Stromal cell of bone marrow (primary cell): ENCODE measurements at regions not wholly inside any gene's neighbourhood (a gene's known extent, or its start where the extent isn't known, plus 50 kb on each side); places are given as distances from the start of the nearest gene placed in this dataset.
"Not testable (repeated sequence)": the region's sequence is repeated elsewhere in the genome, so short reads cannot be mapped to it uniquely, and the experiment has no call there.

ENCODE experiments used
- DNase-seq: peaks from one replicate; pipeline ENCODE4 v3.0.0-alpha.2; 2012; ENCODE audit warnings: low read depth

DNA sequence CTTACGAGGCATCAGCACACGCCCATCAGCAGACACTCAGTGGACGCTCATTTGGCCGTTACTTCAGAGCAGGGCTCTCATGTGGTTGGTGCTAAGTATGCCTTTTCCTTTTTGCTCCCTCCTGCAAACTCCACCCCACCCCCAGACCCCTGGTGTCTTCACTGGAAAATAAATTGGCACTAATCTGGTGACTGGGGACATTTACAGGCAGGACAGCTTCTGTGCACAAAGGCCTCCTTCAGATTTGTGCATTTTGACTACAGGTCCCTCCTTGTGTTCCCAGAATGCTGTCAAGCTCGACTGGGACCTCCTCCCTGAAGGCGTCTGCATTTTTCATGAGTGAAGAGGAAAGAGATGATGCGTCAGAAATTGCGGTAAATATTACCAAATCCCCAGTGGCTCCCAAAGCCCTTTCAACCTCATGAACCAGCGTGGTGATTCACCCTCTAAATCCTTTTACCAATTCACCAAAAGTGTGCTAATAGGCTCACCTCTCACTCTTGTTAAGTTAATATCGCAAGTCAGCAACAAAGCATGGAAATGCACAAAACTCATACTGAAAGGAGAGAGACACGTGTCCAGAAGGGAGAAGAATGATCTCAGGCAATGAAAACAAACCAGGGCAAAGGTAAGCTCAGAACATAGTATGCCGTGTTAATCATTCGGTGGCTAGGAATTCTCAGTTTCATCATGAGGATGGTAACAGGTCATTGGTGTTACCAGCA lies 119.0 kb downstream of the NKX6-1 start:
- peak; percentile 80 for DNase-seq

DNA sequence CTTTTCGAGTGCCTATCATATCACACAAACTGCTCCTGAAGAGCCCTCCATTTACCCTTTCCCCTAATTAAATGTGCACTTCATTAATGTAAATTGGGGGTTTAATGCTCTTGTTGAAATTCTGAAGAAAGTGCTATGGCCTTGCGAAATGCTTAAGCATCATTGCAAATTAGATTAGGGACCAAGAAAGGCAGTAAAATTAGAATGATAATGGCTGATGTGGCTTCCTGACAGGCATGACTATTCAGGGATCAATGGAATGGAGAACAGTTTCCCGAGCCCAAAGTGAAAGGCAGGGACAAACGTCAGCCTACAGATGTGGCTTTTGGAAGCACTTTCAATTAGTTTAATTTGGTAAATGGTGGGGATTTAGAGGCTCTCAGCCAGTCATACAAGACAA lies 120.1 kb downstream of the NKX6-1 start:
- no peak for DNase-seq

DNA sequence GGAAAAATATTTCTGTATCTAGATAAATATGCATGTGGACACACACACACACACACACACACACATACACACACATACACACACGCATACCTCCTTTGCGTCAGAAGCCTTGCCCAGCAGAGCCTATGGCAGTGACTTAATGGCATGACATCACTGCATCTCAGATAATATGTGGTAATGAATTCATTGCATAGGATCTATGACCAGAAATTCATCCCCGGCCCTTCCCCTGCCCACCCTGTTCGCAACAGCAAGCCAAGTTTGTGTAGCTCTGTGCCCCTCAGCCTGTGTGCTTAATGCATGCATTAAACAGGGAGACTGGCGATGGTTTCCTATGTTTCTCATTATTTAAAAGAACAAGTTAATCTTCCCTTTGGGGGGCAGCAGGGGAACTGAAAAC lies 120.7 kb downstream of the NKX6-1 start:
- DNase-seq, result no peak

DNA sequence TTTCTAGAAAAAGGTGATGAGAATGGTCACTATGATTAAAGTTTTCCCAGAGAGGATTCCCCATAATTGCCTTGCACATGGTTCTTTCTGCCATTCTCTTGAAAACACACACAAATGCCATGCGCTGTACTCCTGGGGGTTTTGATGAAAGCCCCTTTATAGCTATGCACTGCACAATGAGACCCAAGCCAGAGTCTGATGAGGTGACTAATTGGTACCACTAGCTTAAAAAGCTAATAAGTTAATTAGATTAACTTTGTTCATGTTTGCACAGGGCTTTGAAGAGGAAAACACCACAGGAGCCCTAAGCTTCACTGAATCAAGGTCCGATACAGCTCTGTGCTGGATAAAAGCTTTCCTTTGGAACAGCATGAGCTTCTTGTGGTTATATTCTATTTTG lies 132.2 kb downstream of the NKX6-1 start:
- no peak for DNase-seq

DNA sequence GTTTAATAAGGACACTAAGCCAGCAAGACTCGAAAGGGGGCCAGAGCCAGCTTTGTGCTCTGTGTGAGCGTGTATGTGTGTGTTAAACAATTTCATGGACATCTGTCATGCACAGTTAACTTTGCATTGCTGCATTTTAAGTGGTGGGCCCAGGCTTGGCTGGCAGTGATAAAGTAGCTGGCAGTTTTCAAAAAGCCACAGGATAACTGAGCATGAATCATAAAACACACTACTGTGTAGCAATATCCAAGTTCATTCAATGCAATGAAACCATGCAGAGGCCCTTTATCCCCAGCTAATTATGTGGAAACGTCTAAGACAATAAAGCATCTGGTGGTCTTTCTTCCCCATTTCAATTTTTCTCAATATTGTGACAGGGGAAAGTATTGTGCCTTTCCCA lies 132.9 kb downstream of the NKX6-1 start:
- peak; percentile 23 for DNase-seq

DNA sequence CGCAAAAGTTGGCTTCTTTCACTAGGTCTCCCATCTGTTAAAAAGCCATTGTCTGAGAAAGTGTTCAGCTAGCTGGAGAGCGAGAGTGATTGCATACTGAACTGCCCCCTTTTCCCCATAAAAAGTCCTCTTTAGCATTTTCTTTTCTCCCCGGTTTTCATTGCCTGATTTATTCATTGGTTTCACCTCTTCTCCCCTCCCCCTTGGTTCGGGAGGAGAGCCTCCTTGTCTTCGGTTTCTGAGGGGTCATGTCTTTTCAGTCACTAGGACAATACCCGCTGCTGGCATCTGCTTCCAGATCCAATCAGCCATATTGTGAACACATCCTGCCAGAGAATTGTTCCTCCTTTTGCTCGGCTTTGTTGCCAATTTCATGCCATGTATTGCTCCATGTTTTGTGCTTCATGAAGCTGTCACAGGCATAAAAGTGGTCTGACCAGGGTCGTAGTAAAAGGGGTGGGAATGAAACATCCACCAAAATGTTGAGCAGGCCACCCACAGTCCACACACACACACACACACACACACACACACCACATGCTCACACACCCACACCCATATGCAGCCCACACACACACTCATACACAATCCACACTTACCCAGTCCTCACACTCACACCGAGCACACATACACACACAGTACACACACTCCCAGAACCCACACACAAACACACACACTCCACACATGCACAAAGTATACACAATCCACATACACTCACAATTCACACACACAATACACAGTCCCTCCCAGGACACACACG lies 136.0 kb downstream of the NKX6-1 start:
- no peak for DNase-seq

DNA sequence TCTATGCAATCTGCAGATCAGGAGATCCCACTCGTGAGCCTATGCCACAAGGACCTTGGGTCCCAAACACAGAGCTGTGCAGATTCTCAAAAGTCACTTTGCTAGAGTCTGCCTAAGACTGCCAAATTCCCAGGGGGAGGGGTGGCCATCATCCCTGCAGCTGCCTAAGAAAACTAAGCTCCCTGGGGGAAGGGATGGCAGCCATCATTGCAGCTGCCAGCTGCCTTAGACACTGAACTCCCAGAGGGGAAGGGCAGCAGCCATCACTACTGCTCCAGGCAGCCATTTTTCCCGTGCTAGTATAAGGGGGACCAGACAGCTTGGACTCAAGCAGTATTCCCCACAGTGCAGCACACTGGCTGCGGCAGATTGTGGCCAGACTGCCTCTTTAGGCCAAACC lies 156.9 kb downstream of the NKX6-1 start:
- no peak for DNase-seq

DNA sequence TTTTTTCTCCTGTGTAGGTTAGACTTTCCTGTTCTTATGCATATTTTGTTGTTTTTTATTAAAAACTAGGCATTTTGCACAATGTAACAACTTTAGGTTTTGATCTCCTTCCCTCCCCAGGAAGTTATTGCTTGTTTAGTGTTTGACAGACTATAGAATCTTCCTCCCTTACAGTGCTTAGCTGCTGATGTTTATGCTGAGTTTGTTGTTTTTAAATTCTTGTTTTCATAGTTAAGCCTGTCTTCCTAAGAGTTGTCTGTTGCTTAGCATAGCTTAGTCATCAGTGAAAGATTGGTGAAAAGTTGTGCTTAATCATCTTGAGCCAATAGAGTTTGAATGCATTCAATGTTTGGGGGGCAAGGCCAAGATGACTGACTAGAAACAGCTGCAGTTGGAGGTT lies 157.5 kb downstream of the NKX6-1 start:
- DNase-seq, result no peak

DNA sequence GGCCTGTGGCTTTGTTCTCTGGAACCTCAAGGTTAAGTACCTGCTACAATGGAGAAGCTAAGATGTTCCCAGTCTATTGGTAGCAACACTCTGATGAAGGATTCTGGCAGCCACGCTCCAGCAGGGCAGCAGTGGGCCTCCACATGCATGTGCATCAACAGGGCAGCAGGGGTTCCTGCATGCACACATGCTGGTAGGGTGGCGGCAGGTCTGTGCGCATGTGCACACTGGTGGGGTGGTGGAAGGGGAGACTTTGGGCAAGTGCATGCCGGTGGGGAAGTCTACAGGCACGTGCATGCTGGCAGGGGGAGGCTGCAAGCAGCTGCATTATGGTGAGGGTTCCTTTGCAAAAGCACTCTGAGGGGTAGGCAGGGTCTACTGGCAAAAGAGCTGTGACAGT lies 160.7 kb downstream of the NKX6-1 start:
- no peak for DNase-seq

DNA sequence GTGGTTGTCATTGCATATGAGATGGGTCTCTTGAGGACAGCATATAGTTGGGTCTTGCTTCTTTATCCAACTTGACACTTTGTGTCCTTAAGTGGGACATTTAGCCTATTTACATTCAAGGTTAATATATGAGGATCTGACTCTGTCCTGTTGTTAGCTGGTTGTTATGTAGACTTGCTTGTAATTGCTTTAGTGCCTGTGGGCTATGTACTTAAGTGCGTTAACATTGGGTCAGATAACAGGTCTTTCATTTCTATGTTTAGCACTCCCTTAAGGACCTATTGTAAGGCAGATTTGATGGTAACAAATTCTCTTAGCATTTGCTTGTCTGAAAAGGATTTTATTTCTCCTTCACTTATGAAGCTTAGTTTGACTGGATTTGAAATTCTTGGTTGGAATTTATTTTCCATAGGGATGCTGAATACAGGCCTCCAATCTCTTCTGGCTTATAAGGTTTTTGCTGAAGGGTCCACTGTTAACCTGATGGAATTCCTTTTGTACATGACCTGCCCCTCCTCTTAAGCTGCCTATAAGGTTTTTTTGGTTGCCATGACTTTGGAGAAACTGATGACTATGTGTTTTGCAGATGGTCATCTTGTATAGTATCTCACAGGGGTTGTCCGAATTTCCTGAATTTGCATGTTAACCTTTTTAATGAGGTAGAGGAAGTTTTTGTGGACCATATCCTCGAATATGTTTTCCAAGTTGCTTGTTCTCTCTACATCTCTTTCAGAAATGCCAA lies 162.0 kb downstream of the NKX6-1 start:
- DNase-seq, result no peak

DNA sequence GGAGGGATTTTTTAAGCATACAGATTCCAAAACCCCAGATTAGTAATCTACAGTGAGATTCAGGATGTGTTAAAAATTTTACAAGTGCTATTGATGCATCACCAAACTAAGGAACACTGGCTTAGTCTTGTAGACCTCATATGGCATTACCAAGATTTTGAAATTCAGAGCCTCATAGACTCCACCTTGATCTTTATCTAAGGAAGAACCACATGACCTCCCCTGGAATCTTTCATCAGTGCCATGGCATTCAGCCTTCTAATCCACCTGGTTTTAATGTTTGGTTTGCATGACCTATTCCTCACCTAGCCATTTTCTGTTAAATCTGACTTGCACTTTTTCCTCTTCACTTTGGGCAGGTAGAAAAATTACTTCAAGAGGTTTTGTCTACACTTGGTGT lies 171.6 kb downstream of the NKX6-1 start:
- no peak for DNase-seq

DNA sequence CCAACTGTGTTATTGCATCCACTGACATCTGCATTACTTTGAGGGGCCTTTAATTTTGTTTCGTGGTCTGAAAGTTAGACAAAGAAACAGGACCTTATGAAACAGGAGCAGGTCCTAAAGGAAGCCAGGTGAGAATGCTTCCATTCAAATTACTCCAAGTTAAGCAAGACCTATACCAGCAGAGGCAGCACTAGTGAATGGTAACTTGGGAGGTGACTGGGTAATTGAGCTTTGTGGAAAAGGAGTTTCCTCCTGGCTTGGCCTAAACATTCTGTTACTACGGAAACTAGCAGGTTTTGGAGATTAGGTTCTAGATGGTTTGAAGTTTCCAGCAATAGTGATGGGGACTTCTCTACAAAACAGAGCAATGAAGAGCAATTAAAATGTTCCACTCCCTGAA lies 173.5 kb downstream of the NKX6-1 start:
- no peak for DNase-seq

DNA sequence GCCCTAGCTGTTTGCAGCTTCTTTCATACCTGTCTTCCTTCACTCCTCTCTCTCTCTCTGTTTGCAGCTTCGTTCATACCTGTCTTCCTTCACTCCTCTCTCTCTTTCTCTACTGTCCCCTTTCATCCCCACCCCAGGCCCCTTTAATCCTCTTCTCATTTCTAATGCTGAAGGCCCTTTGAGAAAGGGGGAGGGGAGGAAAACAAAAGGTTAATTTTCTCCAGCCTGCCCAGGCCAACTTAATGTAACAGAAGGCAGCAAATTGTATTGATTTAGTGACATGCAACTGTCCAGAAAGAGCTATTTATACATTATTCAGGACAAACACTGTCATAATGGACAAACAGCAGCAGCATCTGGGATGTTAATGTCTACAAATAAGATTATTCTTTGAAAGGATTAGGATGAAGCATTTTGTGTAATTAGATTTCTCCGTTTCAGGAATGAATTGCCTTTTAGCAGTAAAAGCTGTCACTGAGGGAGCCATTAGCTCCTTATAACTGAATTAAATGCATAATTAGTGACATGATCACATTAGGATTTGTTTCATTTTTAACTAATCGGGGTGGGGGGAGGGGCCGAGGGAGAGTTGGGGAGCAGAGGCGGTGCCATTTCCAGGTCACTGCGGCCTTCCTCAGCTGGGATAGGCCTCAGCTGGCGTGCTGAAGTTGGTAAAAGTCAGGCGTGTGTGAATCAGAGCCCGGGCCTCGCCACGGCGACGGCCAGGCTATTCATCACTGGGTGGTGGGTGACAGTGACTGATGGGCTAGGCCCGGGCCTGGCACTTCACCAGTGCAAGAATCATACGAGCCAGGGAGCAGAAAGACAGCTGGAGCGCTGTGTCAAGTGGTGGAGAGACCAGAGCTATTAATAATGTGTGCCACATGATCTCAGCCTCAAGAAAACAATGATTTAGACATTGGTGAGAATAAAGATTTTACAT lies 174.5 kb downstream of the NKX6-1 start:
- no peak for DNase-seq

DNA sequence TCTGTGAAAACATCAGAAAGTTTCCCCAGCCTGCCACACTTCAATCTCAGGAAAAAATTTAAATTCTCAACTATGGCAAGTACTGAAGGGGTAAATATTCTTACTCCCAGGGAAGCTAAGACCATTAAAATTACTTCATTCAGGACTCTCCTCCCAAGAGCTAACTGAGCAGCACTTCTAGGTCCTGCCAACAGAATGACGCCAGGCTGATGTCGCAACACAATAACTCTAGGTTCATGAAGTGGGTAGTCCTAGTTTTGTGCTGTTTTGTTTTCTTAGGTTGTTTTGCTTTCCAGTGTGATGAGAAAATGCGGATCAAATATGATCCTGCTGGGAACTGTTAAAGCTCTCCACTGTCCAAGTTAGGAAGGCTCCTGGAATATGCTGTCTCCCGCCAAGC lies 180.0 kb downstream of the NKX6-1 start:
- peak; percentile 58 for DNase-seq

DNA sequence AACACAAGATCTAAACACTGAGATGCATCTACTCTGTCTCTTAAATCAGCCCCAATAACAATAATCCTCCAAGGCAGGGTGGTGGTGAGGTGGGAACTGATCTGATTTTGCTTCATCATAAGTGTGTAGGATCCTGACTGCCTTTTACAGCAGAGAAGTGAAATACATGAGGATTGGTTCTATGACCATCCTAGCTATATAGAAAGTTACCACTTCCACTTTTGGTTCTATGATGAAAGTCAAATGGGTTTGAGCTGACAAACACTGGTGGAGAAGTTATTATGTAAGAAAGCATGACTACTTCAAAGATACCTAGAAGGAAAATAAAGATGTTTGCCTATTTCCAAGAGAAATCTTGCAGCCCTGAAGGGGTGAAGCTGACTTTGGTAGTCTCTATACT lies 181.6 kb downstream of the NKX6-1 start:
- DNase-seq, result no peak

DNA sequence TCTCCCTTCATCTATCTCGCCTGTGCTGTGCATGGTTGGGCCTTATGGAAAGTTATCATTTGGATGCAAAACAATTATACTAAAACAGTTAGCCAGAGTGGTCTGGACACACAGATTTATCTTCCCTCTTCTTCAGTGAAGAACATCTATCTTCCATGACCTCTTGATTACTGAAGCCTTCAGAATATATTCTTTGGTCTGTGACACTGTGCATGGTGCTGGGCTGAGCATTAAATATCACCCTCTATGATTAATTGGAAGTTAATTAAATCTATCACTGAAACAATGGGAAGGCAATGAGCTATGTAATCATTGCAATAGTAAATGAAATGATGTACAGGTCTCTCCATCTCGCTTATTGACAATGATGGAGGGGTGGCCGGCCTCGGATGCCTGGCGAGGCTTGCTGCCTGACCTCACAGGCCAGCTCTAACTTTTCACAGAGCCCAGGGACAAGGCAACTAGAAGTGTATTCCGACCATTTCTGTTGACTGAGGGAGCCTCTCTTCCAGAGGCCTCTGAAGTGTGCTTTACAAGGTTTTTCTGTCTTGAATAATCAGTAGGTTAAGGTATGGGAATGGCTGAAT lies 186.6 kb downstream of the NKX6-1 start:
- DNase-seq, result no peak

DNA sequence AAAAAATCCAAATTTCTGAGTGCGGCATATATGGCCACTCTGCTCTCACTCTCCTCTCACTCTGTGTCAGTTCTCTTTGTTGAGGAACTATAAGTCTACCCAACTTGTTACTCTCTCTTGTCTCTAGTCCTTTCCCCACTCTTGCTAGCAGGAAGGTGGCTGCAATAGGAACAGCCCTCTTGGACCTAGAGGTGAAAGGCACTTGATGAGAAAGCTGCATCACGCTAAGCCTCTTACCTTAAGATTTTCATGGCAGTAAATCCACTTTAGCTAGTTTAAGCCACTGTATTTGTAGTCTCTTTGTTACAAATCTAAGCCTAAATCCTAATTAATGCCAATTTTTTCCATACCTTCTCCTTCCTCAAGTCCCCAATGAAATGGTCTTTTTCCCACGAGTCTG lies 189.9 kb downstream of the NKX6-1 start:
- DNase-seq, result no peak

DNA sequence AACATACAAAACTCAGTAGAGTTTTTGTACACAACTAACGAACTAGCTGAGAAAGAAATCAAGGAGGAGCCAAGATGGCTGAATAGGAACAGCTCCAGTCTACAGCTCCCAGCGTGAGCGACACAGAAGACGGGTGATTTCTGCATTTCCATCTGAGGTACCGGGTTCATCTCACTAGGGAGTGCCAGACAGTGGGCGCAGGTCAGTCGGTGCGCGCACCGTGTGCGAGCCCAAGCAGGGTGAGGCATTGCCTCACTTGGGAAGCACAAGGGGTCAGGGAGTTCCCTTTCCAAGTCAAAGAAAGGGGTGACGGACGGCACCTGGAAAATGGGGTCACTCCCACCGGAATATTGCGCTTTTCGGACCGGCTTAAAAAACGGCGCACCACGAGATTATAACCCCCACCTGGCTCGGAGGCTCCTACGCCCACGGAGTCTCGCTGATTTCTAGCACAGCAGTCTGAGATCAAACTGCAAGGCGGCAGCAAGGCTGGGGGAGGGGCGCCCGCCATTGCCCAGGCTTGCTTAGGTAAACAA lies 200.3 kb downstream of the NKX6-1 start:
- DNase-seq, result not testable (repeated sequence)

DNA sequence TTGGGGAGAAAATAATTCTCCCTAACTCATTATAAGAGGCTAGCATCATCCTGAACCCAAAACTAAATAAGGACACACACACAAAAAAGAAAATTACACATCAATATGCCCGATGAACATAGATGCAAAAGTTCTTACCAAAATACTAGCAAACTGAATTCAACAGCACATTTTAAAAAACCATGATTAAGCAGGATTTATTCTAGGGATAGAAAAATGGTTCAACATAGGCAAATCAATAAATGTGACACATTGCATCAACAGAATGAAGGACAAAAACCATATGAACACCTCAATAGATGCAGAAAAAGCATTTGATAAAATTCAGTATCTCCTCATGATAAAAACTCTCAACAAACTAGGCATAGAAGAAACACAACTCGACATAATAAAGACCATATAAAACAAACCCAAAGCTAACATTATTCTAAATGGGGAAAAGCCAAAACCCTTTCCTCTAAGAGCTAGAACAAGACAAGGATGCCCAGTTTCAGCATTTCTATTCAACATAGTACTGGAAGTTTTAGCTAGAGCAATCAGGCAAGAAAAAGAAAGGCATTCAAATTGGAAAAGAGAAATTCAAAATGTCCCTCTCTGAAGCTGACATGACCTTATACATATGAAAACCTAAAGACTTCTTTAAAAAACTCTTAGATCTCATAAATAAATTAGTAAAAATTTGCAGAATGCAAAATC lies 200.9 kb downstream of the NKX6-1 start:
- no peak for DNase-seq

DNA sequence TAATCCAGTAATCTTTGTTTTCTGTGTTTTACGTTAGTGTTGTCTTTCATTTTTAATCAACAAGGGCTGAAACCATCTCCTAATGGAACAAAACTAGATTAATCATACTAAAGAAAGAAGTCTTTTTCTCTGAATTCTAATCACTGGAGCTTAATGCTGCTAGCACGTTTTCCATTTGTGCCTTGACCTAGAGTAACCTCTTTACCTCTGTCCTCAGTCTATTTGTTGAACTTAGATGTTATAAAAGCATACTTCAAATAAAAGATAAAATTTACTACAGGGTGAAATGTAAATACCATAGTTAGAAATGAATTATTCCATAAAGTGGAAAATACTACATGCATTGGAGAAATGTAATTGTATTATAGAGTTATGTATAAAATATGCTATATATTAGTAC lies 207.1 kb downstream of the NKX6-1 start:
- no peak for DNase-seq

DNA sequence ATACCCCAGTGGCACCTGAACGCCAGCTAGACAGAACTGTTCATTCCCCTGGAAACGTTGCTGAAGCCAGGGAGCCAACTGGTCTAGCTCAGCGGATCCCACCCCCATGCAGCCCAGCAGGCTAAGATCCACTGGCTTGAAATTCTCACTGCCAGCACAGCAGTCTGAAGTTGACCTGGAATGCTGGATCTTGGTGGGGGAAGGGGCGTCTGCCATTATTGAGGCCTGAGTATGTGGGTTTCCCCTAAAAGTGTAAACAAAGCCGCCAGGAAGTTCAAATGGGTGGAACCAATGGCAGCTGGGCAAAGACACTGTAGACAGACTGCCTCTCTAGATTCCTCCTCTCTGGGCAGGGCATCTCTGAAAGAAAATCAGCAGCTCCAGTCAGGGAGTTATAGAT lies 213.0 kb downstream of the NKX6-1 start:
- no peak for DNase-seq
